ENCODE measurements at regions not wholly inside any gene's neighbourhood (a gene's known extent, or its start where the extent isn't known, plus 50 kb on each side); places are given as distances from the start of the nearest gene placed in this dataset.

DNA sequence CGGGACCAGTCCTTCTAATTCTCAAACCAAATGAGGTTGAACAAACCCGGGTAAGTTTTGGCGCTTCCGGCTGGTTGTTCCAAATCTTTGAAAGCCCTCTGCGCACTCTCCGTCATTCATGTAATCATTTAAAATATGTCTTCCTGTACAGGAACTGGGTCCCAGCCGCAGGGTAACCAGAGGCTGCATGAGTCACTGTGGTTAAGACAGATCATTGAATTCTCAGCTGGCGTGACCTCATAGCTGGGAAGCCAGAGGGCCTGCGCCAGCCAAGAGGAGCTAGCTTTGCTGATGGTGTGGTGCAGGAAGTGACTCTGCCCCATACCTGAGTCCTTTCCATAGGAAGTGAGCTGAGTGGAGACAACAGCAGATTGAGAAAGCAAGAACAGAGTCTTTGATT, 135.2 kb downstream of the TSHZ3 start (continued):
- TF ChIP-seq ESRRA (IDR thresholded peaks at IDR 0.05; ENCODE audit: borderline replicate concordance, low read length) (no peak), CHD2 (IDR thresholded peaks at IDR 0.05; ENCODE audit: low read length, partially characterized antibody) (no peak), TP53 (CRISPR knock-in tag; IDR thresholded peaks at IDR 0.05) (no peak), EHF (CRISPR knock-in tag; IDR thresholded peaks at IDR 0.05) (no peak), CEBPB (IDR thresholded peaks at IDR 0.05) (peak in 1 of 2 experiments; percentile 32; a peak in 1 of 4 replicates), MYC (IDR thresholded peaks at IDR 0.05; ENCODE audit: borderline replicate concordance, low read length) (no peak), FOSL2 (IDR thresholded peaks at IDR 0.05) (no peak), FOSL2 (CRISPR knock-in tag; IDR thresholded peaks at IDR 0.05) (peak; percentile 91), SREBF2 (IDR thresholded peaks at IDR 0.05) (no peak), GATA3 (IDR thresholded peaks at IDR 0.05; ENCODE audit: borderline replicate concordance) (peak; percentile 67; the same call in 1 of the 2 replicates), RNF2 (IDR thresholded peaks at IDR 0.05; ENCODE audit: borderline replicate concordance, low read depth) (no peak)
- TF ChIP-seq, protein P1, sequence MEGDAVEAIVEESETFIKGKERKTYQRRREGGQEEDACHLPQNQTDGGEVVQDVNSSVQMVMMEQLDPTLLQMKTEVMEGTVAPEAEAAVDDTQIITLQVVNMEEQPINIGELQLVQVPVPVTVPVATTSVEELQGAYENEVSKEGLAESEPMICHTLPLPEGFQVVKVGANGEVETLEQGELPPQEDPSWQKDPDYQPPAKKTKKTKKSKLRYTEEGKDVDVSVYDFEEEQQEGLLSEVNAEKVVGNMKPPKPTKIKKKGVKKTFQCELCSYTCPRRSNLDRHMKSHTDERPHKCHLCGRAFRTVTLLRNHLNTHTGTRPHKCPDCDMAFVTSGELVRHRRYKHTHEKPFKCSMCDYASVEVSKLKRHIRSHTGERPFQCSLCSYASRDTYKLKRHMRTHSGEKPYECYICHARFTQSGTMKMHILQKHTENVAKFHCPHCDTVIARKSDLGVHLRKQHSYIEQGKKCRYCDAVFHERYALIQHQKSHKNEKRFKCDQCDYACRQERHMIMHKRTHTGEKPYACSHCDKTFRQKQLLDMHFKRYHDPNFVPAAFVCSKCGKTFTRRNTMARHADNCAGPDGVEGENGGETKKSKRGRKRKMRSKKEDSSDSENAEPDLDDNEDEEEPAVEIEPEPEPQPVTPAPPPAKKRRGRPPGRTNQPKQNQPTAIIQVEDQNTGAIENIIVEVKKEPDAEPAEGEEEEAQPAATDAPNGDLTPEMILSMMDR (IDR thresholded peaks at IDR 0.05), result no peak
- TF ChIP-seq, protein P2, sequence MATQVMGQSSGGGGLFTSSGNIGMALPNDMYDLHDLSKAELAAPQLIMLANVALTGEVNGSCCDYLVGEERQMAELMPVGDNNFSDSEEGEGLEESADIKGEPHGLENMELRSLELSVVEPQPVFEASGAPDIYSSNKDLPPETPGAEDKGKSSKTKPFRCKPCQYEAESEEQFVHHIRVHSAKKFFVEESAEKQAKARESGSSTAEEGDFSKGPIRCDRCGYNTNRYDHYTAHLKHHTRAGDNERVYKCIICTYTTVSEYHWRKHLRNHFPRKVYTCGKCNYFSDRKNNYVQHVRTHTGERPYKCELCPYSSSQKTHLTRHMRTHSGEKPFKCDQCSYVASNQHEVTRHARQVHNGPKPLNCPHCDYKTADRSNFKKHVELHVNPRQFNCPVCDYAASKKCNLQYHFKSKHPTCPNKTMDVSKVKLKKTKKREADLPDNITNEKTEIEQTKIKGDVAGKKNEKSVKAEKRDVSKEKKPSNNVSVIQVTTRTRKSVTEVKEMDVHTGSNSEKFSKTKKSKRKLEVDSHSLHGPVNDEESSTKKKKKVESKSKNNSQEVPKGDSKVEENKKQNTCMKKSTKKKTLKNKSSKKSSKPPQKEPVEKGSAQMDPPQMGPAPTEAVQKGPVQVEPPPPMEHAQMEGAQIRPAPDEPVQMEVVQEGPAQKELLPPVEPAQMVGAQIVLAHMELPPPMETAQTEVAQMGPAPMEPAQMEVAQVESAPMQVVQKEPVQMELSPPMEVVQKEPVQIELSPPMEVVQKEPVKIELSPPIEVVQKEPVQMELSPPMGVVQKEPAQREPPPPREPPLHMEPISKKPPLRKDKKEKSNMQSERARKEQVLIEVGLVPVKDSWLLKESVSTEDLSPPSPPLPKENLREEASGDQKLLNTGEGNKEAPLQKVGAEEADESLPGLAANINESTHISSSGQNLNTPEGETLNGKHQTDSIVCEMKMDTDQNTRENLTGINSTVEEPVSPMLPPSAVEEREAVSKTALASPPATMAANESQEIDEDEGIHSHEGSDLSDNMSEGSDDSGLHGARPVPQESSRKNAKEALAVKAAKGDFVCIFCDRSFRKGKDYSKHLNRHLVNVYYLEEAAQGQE (IDR thresholded peaks at IDR 0.05), result no peak

DNA sequence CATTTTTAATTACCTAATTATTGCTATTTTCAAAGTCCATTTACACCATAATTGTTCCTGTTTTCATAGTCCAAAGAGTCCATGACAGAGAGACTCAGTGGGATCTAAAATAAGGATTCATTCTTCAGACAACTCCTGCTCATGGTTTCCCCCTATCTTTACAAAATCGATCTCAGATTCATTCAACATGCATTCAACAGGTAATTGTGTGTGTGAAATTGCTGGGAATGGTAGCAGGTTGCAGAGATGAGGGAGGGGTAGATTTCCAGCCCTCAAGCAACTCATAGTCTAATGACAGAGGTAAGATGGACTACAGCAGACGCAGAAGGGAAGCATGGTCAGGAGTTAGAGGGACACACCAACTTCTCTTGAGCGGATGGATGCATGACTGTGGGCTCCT, 138.1 kb downstream of the TSHZ3 start:
- ATAC-seq (no peak), FAIRE-seq (no peak), DNase-seq (ENCODE audit: low read depth in 1 of 2, low spot score in 1 of 2) (no peak)
- no peaks in the 10 kb centered on the region for H3K9me3 ChIP-seq
- ChIA-PET POLR2A (no interaction called here), CTCF (no interaction called here)
- no peak overlapping the region for H3K4me2 ChIP-seq
- TF ChIP-seq NPAS2 (CRISPR knock-in tag; IDR thresholded peaks at IDR 0.05; ENCODE audit: borderline replicate concordance) (no peak), MYC (IDR thresholded peaks at IDR 0.05; ENCODE audit: borderline replicate concordance, low read length) (no peak), GATA3 (IDR thresholded peaks at IDR 0.05; ENCODE audit: borderline replicate concordance) (no peak), CHD4 (IDR thresholded peaks at IDR 0.05; ENCODE audit: borderline replicate concordance) (no peak), HOXA7 (CRISPR knock-in tag; IDR thresholded peaks at IDR 0.05) (no peak), HEYL (CRISPR knock-in tag; IDR thresholded peaks at IDR 0.05) (no peak), SMC3 (IDR thresholded peaks at IDR 0.05) (no peak), POLR2AphosphoS2 (conservative IDR thresholded peaks at IDR 0.05; ENCODE audit: low read length) (no peak), RARB (CRISPR knock-in tag; IDR thresholded peaks at IDR 0.05) (no peak)
- TF ChIP-seq, protein P2 (IDR thresholded peaks at IDR 0.05), result no peak
- WGBS (ENCODE audit: missing lambda C conversion rate), result 17% methylated on average over 3 of the region's 3 CpGs
- no peak overlapping the region for H3K27ac ChIP-seq
- no peak overlapping the region for H3K4me3 ChIP-seq
- 0 out of 3 replicates have a peak, but pooled peaks cover 4% of the 10 kb centered on the region for H3K4me1 ChIP-seq
